ENCODE measurements at regions not wholly inside any gene's neighbourhood (a gene's known extent, or its start where the extent isn't known, plus 50 kb on each side); places are given as distances from the start of the nearest gene placed in this dataset.

DNA sequence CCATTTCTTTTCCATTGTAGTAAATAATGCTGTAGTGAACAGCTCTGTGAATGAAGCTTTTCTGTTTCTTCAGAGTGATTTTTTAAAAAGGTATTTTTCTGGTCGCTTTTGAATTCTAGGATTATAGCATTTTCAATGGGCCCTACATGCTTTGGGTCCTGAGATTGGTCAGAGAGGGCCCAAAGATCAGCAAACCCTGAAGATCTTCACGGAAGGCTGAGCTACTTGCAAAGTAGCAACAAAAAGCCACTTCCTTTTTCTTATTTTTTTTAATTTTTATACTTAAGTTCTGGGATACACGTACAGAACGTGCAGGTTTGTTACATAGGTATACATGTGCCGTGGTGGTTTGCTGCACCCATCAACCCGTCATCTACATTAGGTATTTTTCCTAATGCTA is 200.5 kb downstream of the FAT3 start:
- peaks cover 45% of the 10 kb centered on the region for H3K9me3 Mint-ChIP-seq
- no peak overlapping the region for H3K4me3 Mint-ChIP-seq
- no peaks in the 10 kb centered on the region for H3K36me3 ChIP-seq

DNA sequence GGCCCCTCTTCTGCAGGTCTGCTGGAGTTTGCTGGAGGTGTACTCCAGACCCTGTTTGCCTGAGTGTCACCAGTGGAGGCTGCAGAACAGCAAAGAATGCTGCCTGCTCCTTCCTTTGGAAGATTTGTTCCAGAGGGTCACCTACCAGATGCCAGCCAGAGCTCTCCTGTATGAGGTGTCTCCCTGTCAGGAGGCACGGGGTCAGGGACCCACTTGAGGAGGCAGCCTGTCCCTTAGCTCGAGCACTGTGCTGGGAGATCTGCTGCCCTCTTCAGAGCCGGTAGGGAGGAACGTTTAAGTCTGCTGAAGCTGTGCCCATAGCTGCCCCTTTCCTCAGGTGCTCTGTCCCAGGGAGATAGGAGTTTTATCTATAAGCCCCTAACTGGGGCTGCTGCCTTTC is 207.9 kb downstream of the FAT3 start:
- H3K9me3 Mint-ChIP-seq, result peaks cover 25% of the 10 kb centered on the region
- H3K27ac Mint-ChIP-seq, result no peak overlapping the region
- TF ChIP-seq EZH2 (IDR thresholded peaks at IDR 0.05) (no peak), EZH2phosphoT487 (IDR thresholded peaks at IDR 0.05) (no peak)
- TF ChIP-seq, protein P1, sequence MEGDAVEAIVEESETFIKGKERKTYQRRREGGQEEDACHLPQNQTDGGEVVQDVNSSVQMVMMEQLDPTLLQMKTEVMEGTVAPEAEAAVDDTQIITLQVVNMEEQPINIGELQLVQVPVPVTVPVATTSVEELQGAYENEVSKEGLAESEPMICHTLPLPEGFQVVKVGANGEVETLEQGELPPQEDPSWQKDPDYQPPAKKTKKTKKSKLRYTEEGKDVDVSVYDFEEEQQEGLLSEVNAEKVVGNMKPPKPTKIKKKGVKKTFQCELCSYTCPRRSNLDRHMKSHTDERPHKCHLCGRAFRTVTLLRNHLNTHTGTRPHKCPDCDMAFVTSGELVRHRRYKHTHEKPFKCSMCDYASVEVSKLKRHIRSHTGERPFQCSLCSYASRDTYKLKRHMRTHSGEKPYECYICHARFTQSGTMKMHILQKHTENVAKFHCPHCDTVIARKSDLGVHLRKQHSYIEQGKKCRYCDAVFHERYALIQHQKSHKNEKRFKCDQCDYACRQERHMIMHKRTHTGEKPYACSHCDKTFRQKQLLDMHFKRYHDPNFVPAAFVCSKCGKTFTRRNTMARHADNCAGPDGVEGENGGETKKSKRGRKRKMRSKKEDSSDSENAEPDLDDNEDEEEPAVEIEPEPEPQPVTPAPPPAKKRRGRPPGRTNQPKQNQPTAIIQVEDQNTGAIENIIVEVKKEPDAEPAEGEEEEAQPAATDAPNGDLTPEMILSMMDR (IDR thresholded peaks at IDR 0.05), result no peak
- no peaks in the 10 kb centered on the region for H3K4me1 Mint-ChIP-seq
- Histone ChIP-seq H3K79me2 (ENCODE audit: low read depth) (no peaks in the 10 kb centered on the region), H3K27ac (no peak overlapping the region), H3K36me3 (no peaks in the 10 kb centered on the region), H4K20me1 (ENCODE audit: low read depth) (no peaks in the 10 kb centered on the region), H3F3A (ENCODE audit: low read depth) (no peaks in the 10 kb centered on the region), H3K4me2 (no peak overlapping the region), H2AFZ (replicated peaks) (no peak overlapping the region), H3K4me1 (no peaks in the 10 kb centered on the region), H3K27me3 (no peaks in the 10 kb centered on the region), H3K4me3 (no peak overlapping the region), H3K9ac (no peak overlapping the region), H3K9me3 (ENCODE audit: low read depth) (no peaks in the 10 kb centered on the region)
- no peaks in the 10 kb centered on the region for H3K27me3 Mint-ChIP-seq (ENCODE audit: insufficient read depth, low read depth)
- H3K4me3 Mint-ChIP-seq, result no peak overlapping the region
- peaks cover 8% of the 10 kb centered on the region for H3K36me3 Mint-ChIP-seq
- DNase-seq (ENCODE audit: low spot score), result no peak

More for the DNA sequence above, 200.5 kb downstream of the FAT3 start:
- H3K79me2 ChIP-seq (ENCODE audit: low read depth), result no peaks in the 10 kb centered on the region
- H3K9me3 ChIP-seq (ENCODE audit: low read depth), result no peaks in the 10 kb centered on the region
- DNase-seq (ENCODE audit: low spot score), result no peak
- H3K4me1 ChIP-seq, result no peaks in the 10 kb centered on the region
- no peaks in the 10 kb centered on the region for H3F3A ChIP-seq (ENCODE audit: low read depth)
- no peak overlapping the region for H3K27ac ChIP-seq
- no peaks in the 10 kb centered on the region for H4K20me1 ChIP-seq (ENCODE audit: low read depth)
- H3K9ac ChIP-seq, result no peak overlapping the region
- no peak overlapping the region for H2AFZ ChIP-seq (replicated peaks)
- Mint-ChIP-seq H3K36me3 (peaks cover 18% of the 10 kb centered on the region), H3K27ac (no peak overlapping the region), H3K4me1 (no peaks in the 10 kb centered on the region), H3K27me3 (ENCODE audit: insufficient read depth, low read depth) (no peaks in the 10 kb centered on the region)
- H3K4me2 ChIP-seq, result no peak overlapping the region
- no peaks in the 10 kb centered on the region for H3K27me3 ChIP-seq
- no peak overlapping the region for H3K4me3 ChIP-seq
- TF ChIP-seq EZH2phosphoT487 (IDR thresholded peaks at IDR 0.05), result no peak
- TF ChIP-seq, protein P1 (IDR thresholded peaks at IDR 0.05), result no peak
- TF ChIP-seq EZH2 (IDR thresholded peaks at IDR 0.05), result no peak

DNA sequence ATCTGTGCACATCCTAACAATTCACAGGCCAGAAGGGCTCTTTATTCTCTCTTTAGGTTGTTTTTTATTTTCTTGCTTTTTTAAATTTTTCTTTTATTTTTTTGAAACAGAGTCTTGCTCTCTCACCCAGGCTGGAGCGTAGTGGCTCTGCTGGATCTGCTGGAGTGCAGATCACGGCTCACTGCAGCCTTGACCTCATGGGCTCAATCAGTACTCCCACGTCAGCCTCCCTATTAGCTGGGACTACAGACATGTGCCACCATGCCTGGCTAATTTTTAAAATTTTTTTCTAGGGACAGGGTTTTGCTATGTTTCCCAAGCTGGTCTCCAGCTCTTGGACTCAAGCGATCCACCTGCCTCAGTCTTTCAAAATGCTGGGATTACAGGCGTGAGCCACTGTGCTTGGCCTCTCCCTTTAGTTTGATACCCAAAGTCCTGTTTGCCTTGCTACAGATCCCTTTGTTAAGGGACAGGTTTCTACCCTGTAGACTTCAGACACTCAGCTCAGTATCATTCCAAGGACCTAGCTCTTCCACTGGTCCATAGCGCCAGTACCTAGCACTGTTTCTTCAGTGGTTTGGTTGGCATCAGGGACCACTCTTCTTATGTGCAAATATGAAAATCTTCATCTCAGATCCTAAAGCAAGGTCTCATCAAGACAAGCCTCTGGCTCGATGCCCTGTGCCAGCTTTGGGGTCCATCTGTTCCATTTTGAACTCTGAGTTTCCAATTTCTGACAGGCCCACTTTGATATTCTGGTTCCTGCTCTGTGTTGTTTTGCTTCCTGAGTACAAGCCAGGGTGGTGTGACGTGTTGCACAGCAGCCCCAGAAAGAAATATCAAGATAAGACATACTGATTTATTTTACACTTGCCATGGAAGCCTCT is 211.7 kb downstream of the FAT3 start:
- H4K20me1 ChIP-seq (ENCODE audit: low read depth), result no peaks in the 10 kb centered on the region
- no peak for TF ChIP-seq EZH2 (IDR thresholded peaks at IDR 0.05)
- TF ChIP-seq EZH2phosphoT487 (IDR thresholded peaks at IDR 0.05), result no peak
- Mint-ChIP-seq H3K36me3 (no peaks in the 10 kb centered on the region), H3K4me3 (no peak overlapping the region), H3K27me3 (ENCODE audit: insufficient read depth, low read depth) (no peaks in the 10 kb centered on the region), H3K9me3 (no peaks in the 10 kb centered on the region), H3K27ac (no peak overlapping the region), H3K4me1 (peaks cover 13% of the 10 kb centered on the region)
- H3F3A ChIP-seq (ENCODE audit: low read depth), result no peaks in the 10 kb centered on the region
- no peaks in the 10 kb centered on the region for H3K79me2 ChIP-seq (ENCODE audit: low read depth)
- H3K9me3 ChIP-seq (ENCODE audit: low read depth), result no peaks in the 10 kb centered on the region
- H3K4me1 ChIP-seq, result peaks cover 12% of the 10 kb centered on the region
- H3K27ac ChIP-seq, result no peak overlapping the region
- no peak overlapping the region for H3K9ac ChIP-seq
- H3K27me3 ChIP-seq, result no peaks in the 10 kb centered on the region
- no peaks in the 10 kb centered on the region for H3K36me3 ChIP-seq
- H2AFZ ChIP-seq (replicated peaks), result no peak overlapping the region
- no peak overlapping the region for H3K4me3 ChIP-seq
- no peak for DNase-seq (ENCODE audit: low spot score)
- H3K4me2 ChIP-seq, result no peak overlapping the region

DNA sequence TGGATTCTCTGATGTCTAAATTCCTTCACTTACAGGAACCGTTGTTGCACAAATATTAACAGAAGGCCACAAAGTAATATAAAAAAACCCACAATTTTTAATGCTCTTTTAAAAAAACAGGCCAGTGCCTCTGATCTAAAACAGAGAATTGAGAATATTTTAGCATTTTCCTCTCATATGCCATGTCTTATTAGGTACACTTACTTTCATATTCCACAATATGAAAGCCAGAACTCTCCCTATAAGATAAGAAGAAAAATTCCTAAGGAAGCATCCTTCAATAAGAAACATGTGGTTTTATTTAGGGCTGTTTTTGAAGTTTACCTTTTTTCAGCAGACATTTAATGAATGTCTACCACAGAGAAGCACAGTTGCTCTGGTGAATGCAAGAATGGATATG is 214.5 kb downstream of the FAT3 start:
- no peak for DNase-seq (ENCODE audit: low spot score)
- no peaks in the 10 kb centered on the region for H4K20me1 ChIP-seq (ENCODE audit: low read depth)
- no peaks in the 10 kb centered on the region for H3K9me3 ChIP-seq (ENCODE audit: low read depth)
- Mint-ChIP-seq H3K27ac (no peak overlapping the region), H3K9me3 (no peaks in the 10 kb centered on the region), H3K4me3 (no peak overlapping the region), H3K36me3 (peaks cover 1% of the 10 kb centered on the region), H3K4me1 (peaks cover 18% of the 10 kb centered on the region), H3K27me3 (ENCODE audit: insufficient read depth, low read depth) (no peaks in the 10 kb centered on the region)
- no peaks in the 10 kb centered on the region for H3K27me3 ChIP-seq
- no peak overlapping the region for H3K27ac ChIP-seq
- no peak overlapping the region for H2AFZ ChIP-seq (replicated peaks)
- H3K4me3 ChIP-seq, result no peak overlapping the region
- no peaks in the 10 kb centered on the region for H3K36me3 ChIP-seq
- peaks cover 16% of the 10 kb centered on the region for H3K4me1 ChIP-seq
- H3F3A ChIP-seq (ENCODE audit: low read depth), result no peaks in the 10 kb centered on the region
- no peak overlapping the region for H3K4me2 ChIP-seq
- H3K79me2 ChIP-seq (ENCODE audit: low read depth), result no peaks in the 10 kb centered on the region
- TF ChIP-seq EZH2 (IDR thresholded peaks at IDR 0.05) (no peak), EZH2phosphoT487 (IDR thresholded peaks at IDR 0.05) (no peak)
- TF ChIP-seq, protein P1 (IDR thresholded peaks at IDR 0.05), result no peak
- H3K9ac ChIP-seq, result no peak overlapping the region
